22Rv1 (cell line): ENCODE measurements at regions not wholly inside any gene's neighbourhood (a gene's known extent, or its start where the extent isn't known, plus 50 kb on each side); places are given as distances from the start of the nearest gene placed in this dataset.

Experiments used
- H3K27ac ChIP-seq: fragments of 450-650 bp; 2 replicates; pipeline ENCODE4 v1.5.1; 2017
- CTCF ChIP-seq: fragments of 450-650 bp; IDR thresholded peaks from 2 replicates; pipeline ENCODE4 v1.5.1; 2017; ENCODE audit warnings: mild to moderate bottlenecking
- ZFX ChIP-seq: fragments of 450-650 bp; IDR thresholded peaks from 2 replicates; pipeline ENCODE4 v1.6.1; 2017; ENCODE audit warnings: antibody characterized with exemption, borderline replicate concordance

DNA sequence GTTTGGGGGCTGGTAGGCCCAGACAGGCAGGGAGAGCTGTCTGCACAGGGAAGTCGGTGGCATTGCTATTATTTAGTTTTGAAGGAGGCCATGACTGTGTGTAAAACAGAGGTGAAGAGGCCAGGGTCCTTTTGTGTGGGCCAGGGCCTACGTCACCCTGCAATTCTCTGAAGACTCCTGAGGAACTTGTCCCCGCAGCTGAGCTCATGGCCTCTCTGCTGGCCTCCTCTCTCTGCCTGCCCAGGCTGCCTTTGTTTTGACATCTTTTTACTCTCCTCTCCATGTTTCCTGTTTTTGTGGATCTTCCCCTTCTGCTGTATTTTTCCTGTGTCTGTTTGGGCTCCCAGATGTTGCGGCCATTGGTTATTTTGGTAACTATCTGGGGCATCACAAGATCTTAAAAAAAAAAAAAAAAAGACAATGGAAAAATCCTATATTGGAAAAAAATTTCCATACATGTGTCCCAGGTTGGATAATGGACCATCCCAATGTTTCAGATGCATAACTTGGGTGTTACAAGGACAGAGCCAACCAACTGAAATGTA is 280.7 kb downstream of the RPS6KC1 start:
- H3K27ac ChIP-seq: no peak overlapping the region
- TF ChIP-seq CTCF (no peak), ZFX (no peak)

- no peak overlapping the region for H3K27ac ChIP-seq
- TF ChIP-seq ZFX (no peak), CTCF (no peak)
Observed at GRCh38 chr1:213332491-213332890, 281.4 kb downstream of the RPS6KC1 start.

DNA sequence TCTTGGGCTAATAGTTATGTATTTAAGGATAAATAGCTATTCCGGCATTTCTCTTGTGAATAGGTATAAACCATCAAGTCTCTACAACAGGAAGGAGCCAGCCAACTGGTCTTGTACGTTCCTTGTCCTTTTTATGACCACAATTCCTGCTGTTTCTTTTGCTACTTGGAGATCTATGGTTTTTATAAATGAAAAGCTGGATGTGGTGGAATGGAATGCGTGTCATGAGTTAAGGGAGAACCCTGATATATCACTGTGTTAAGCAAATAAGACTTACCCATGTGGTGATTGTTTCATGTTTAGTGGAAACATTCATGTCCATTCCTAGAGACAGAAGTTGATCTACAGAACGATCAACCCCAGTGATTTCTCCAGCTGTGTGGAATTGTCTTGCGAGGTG is 282.1 kb downstream of the RPS6KC1 start:
- no peak overlapping the region for H3K27ac ChIP-seq
- no peak for TF ChIP-seq CTCF
- TF ChIP-seq ZFX: no peak

DNA sequence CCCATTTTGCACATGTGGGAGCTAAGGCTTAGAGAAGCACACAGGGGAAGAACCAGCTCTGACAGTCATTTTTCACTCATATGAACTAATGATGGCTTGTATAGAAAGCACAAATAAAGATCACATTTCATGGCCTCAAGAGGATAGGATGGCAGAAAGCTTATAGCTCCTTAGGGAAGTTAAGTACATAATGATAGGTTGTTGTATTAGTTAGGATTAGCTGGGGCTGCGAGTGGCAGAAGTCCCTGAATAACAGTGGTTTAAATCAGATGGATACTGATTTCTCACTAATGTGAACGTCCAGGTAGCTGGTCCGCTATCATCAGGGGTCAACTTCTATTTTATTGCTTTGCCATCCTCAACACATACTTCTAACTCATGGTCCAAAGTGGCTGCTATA is 284.0 kb downstream of the RPS6KC1 start:
- no peak for TF ChIP-seq ZFX
- TF ChIP-seq CTCF: no peak
- no peak overlapping the region for H3K27ac ChIP-seq

GRCh38 chr1:213337025-213337678 is 286.1 kb downstream of the RPS6KC1 start:
- TF ChIP-seq ZFX (no peak), CTCF (no peak)
- no peak overlapping the region for H3K27ac ChIP-seq

DNA sequence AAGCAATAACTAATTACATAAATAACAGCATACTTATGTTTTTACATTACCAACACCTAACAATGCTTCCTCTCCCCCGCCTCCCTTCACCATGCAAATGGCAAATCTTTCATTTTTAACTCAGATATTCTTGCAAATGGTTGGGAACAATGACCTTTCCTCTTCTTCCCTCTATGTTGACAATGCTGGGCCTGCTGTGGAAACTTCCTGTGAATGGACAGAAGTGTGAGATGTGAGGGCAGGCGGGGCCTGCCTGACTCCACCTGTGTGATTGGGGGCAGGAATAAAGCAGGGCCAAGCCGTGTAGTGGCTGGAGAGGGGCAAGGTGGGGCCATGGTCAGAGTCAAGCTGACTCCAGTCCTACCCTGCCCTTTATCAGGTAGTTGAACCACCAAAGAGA is 289.6 kb downstream of the RPS6KC1 start:
- TF ChIP-seq CTCF (no peak), ZFX (no peak)
- no peak overlapping the region for H3K27ac ChIP-seq

DNA sequence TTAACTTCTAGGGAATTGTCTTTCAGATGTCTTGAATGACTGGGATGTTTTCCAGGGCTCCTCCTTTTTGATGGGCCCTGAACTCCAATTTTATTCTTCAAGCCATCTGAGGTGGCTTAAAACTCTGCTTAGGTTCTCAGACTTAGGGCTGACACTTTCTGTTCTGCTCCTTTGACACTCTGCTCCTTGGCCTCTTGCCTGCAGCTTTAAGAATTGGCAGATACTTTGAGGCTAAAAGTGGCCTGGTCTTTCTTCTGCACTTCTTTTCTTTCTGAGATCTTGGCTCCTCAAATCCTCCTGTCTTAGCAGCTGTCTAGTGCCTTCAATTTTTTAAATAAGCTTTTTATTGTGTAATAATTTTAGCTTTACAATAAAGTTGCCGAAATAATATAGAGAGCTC is 294.6 kb downstream of the RPS6KC1 start:
- TF ChIP-seq ZFX: no peak
- no peak for TF ChIP-seq CTCF
- H3K27ac ChIP-seq: no peak overlapping the region
